ENCODE measurements at regions not wholly inside any gene's neighbourhood (a gene's known extent, or its start where the extent isn't known, plus 50 kb on each side); places are given as distances from the start of the nearest gene placed in this dataset.

DNA sequence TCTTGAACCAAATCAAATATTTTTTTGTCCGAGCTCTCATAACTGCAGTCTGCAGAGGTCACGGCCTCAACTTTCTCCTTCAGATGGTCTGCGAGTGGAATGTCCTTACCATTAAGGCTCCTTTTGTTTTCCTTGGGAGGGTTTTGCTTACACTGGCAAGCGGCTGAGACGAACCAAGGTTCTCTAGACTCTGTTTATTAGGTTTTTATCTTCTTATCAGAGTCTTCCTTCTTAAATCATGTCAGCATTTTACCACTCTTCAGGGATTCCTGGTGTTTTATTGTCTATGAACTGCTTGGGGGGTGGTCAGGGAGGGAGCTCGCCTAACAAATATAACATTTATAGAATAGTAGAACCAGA is 773.7 kb upstream of the NR2F2 start (continued):
- TF ChIP-seq, protein P1, sequence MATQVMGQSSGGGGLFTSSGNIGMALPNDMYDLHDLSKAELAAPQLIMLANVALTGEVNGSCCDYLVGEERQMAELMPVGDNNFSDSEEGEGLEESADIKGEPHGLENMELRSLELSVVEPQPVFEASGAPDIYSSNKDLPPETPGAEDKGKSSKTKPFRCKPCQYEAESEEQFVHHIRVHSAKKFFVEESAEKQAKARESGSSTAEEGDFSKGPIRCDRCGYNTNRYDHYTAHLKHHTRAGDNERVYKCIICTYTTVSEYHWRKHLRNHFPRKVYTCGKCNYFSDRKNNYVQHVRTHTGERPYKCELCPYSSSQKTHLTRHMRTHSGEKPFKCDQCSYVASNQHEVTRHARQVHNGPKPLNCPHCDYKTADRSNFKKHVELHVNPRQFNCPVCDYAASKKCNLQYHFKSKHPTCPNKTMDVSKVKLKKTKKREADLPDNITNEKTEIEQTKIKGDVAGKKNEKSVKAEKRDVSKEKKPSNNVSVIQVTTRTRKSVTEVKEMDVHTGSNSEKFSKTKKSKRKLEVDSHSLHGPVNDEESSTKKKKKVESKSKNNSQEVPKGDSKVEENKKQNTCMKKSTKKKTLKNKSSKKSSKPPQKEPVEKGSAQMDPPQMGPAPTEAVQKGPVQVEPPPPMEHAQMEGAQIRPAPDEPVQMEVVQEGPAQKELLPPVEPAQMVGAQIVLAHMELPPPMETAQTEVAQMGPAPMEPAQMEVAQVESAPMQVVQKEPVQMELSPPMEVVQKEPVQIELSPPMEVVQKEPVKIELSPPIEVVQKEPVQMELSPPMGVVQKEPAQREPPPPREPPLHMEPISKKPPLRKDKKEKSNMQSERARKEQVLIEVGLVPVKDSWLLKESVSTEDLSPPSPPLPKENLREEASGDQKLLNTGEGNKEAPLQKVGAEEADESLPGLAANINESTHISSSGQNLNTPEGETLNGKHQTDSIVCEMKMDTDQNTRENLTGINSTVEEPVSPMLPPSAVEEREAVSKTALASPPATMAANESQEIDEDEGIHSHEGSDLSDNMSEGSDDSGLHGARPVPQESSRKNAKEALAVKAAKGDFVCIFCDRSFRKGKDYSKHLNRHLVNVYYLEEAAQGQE (IDR thresholded peaks at IDR 0.05; ENCODE audit: unreplicated experiment) = no peak

DNA sequence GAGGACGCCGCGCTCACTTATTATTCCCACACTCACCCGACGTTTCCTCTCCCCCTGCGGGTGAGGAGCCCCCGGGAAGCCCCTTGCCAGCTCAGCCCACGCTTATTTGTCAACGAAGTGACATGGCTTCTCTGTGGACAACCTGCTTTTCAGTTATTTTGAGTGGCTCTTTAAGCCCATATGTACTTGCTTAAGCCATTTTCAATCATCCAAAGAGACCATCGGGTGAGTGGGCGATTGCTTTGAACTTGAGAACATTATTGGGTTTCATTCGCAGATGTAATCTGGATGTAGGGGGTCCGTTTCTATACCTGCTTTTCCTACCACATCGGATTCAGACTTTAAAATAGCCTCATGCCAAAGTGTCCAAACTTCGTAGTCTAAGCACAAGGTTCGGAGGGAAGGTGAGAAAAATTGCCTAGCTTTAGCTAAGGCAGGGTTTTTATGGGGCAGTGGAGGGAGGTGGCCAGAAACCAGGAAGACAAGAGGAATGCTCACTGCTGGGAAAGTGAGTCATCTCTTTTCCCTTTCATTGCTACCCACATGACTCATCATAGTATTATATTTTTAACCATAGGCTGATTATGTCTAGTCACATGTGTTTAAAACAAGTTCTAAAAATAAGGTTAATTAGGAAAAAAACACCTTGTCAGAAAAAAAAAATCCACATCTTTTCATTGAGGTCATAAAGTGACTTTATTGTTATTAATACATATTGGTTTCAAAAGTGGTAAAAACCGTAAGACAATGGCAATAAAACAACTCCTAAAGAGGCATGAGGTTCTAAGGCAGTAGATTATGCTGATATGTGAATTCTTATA is 773.1 kb upstream of the NR2F2 start:
- no peak for ATAC-seq
- Histone ChIP-seq H3K27me3 (ENCODE audit: insufficient read depth) (no peaks in the 10 kb centered on the region), H2AFZ (peak overlapping the region; percentile 33), H4K20me1 (replicated peaks; ENCODE audit: insufficient read depth) (no peaks in the 10 kb centered on the region), H3K36me3 (ENCODE audit: insufficient read depth) (no peaks in the 10 kb centered on the region), H3F3A (replicated peaks; ENCODE audit: low read depth) (no peaks in the 10 kb centered on the region), H3K4me3 (no peak overlapping the region), H3K4me1 (ENCODE audit: insufficient read depth) (0 out of 2 replicates have a peak, but pooled peaks cover 7% of the 10 kb centered on the region), H3K4me2 (no peak overlapping the region), H3K9me2 (ENCODE audit: insufficient read depth) (no peaks in the 10 kb centered on the region), H3K27ac (ENCODE audit: low read depth) (no peak overlapping the region), H3K79me2 (replicated peaks; ENCODE audit: insufficient read depth) (no peaks in the 10 kb centered on the region)
- Mint-ChIP-seq H3K4me1 (peaks cover 13% of the 10 kb centered on the region; the same call in 2 of the 3 replicates), H3K27ac (no peak overlapping the region), H3K27me3 (ENCODE audit: insufficient read depth, low read depth, poor library complexity) (peaks cover 3% of the 10 kb centered on the region), H3K4me3 (no peak overlapping the region), H3K9me3 (no peaks in the 10 kb centered on the region), H3K36me3 (ENCODE audit: low read depth) (no peaks in the 10 kb centered on the region)
- no peak for TF ChIP-seq ZNF114 (CRISPR knock-in tag; IDR thresholded peaks at IDR 0.05)
- TF ChIP-seq, protein P1 (IDR thresholded peaks at IDR 0.05; ENCODE audit: unreplicated experiment) = no peak
- TF ChIP-seq CREB1 (CRISPR knock-in tag; IDR thresholded peaks at IDR 0.05; ENCODE audit: low read depth) = no peak
- TF ChIP-seq NANOG (IDR thresholded peaks at IDR 0.05; ENCODE audit: borderline replicate concordance) = no peak
- no peak for TF ChIP-seq JUNB (IDR thresholded peaks at IDR 0.05; ENCODE audit: unreplicated experiment)
- TF ChIP-seq, protein P2, sequence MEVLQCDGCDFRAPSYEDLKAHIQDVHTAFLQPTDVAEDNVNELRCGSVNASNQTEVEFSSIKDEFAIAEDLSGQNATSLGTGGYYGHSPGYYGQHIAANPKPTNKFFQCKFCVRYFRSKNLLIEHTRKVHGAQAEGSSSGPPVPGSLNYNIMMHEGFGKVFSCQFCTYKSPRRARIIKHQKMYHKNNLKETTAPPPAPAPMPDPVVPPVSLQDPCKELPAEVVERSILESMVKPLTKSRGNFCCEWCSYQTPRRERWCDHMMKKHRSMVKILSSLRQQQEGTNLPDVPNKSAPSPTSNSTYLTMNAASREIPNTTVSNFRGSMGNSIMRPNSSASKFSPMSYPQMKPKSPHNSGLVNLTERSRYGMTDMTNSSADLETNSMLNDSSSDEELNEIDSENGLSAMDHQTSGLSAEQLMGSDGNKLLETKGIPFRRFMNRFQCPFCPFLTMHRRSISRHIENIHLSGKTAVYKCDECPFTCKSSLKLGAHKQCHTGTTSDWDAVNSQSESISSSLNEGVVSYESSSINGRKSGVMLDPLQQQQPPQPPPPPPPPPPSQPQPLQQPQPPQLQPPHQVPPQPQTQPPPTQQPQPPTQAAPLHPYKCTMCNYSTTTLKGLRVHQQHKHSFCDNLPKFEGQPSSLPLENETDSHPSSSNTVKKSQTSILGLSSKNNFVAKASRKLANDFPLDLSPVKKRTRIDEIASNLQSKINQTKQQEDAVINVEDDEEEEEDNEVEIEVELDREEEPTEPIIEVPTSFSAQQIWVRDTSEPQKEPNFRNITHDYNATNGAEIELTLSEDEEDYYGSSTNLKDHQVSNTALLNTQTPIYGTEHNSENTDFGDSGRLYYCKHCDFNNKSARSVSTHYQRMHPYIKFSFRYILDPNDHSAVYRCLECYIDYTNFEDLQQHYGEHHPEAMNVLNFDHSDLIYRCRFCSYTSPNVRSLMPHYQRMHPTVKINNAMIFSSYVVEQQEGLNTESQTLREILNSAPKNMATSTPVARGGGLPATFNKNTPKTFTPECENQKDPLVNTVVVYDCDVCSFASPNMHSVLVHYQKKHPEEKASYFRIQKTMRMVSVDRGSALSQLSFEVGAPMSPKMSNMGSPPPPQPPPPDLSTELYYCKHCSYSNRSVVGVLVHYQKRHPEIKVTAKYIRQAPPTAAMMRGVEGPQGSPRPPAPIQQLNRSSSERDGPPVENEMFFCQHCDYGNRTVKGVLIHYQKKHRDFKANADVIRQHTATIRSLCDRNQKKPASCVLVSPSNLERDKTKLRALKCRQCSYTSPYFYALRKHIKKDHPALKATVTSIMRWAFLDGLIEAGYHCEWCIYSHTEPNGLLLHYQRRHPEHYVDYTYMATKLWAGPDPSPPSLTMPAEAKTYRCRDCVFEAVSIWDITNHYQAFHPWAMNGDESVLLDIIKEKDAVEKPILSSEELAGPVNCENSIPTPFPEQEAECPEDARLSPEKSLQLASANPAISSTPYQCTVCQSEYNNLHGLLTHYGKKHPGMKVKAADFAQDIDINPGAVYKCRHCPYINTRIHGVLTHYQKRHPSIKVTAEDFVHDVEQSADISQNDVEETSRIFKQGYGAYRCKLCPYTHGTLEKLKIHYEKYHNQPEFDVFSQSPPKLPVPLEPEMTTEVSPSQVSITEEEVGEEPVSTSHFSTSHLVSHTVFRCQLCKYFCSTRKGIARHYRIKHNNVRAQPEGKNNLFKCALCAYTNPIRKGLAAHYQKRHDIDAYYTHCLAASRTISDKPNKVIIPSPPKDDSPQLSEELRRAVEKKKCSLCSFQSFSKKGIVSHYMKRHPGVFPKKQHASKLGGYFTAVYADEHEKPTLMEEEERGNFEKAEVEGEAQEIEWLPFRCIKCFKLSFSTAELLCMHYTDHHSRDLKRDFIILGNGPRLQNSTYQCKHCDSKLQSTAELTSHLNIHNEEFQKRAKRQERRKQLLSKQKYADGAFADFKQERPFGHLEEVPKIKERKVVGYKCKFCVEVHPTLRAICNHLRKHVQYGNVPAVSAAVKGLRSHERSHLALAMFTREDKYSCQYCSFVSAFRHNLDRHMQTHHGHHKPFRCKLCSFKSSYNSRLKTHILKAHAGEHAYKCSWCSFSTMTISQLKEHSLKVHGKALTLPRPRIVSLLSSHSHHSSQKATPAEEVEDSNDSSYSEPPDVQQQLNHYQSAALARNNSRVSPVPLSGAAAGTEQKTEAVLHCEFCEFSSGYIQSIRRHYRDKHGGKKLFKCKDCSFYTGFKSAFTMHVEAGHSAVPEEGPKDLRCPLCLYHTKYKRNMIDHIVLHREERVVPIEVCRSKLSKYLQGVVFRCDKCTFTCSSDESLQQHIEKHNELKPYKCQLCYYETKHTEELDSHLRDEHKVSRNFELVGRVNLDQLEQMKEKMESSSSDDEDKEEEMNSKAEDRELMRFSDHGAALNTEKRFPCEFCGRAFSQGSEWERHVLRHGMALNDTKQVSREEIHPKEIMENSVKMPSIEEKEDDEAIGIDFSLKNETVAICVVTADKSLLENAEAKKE (CRISPR knock-in tag; IDR thresholded peaks at IDR 0.05) = no peak
- TF ChIP-seq, protein P3, sequence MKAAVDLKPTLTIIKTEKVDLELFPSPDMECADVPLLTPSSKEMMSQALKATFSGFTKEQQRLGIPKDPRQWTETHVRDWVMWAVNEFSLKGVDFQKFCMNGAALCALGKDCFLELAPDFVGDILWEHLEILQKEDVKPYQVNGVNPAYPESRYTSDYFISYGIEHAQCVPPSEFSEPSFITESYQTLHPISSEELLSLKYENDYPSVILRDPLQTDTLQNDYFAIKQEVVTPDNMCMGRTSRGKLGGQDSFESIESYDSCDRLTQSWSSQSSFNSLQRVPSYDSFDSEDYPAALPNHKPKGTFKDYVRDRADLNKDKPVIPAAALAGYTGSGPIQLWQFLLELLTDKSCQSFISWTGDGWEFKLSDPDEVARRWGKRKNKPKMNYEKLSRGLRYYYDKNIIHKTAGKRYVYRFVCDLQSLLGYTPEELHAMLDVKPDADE (IDR thresholded peaks at IDR 0.05) = no peak
- TF ChIP-seq EZH2phosphoT487 (IDR thresholded peaks at IDR 0.05; ENCODE audit: unreplicated experiment) = no peak
- no peak for DNase-seq (ENCODE audit: low spot score)
